Right ventricle myocardium inferior (tissue), 1 donor: ENCODE measurements at regions not wholly inside any gene's neighbourhood (a gene's known extent, or its start where the extent isn't known, plus 50 kb on each side); places are given as distances from the start of the nearest gene placed in this dataset.
"Not testable (repeated sequence)": the region's sequence is repeated elsewhere in the genome, so short reads cannot be mapped to it uniquely, and the experiment has no call there.

Source experiments
- ATAC-seq: fragments of 200-7000 bp; cut with Tn5 transposase; one replicate; pipeline ENCODE4 v1.9.1; 2020; ENCODE audit warnings: mild to moderate bottlenecking, moderate library complexity
- DNase-seq: peaks from one replicate; pipeline ENCODE4 v3.0.0; 2021; ENCODE audit errors: missing footprints
- intact Hi-C: fragments of 100-400 bp; cut with DNase I; formaldehyde crosslinking; loops from one replicate; pipeline ENCODE4 v1.11.0; 2022
- donor health status: DM: no; HTN: yes; CAD: no; lungs with severe emphysema.

GRCh38 chr10:114708084-114708483, 50.0 kb upstream of the ABLIM1 start:
- ATAC-seq (no peak), DNase-seq (no peak)
- intact Hi-C loops = no loop called here

GRCh38 chr10:114708717-114709335, 50.8 kb upstream of the ABLIM1 start:
- intact Hi-C loops = no loop called here
- DNase-seq (no peak), ATAC-seq (no peak)

GRCh38 chr10:114709984-114710383, 51.9 kb upstream of the ABLIM1 start:
- ATAC-seq = no peak
- no peak for DNase-seq
- intact Hi-C loops = loop anchor here (5.0 kb wide), 1 partner anchor 238 kb away; no protein-coding TSS in a partner anchor

GRCh38 chr10:114711176-114711868, 53.2 kb upstream of the ABLIM1 start:
- no peak for DNase-seq
- intact Hi-C loops = loop anchor here (5.0 kb wide), 1 partner anchor 239 kb away; no protein-coding TSS in a partner anchor
- ATAC-seq = no peak

GRCh38 chr10:114711869-114712250, 53.8 kb upstream of the ABLIM1 start:
- no peak for DNase-seq
- ATAC-seq = no peak
- intact Hi-C loops = loop anchor here (2.0 to 5.0 kb wide), 2 partner anchors 13 to 240 kb away; no protein-coding TSS in a partner anchor

GRCh38 chr10:114713525-114714090, 55.5 kb upstream of the ABLIM1 start:
- no peak for ATAC-seq
- intact Hi-C loops = loop anchor here (2.0 to 5.0 kb wide), 3 partner anchors 15 to 241 kb away; no protein-coding TSS in a partner anchor
- no peak for DNase-seq

GRCh38 chr10:114714281-114714741, 56.2 kb upstream of the ABLIM1 start:
- intact Hi-C loops = loop anchor here (2.0 to 5.0 kb wide), 2 partner anchors 52 to 242 kb away; no protein-coding TSS in a partner anchor
- ATAC-seq (peak; percentile 83), DNase-seq (no peak)

GRCh38 chr10:114715171-114715670, 57.1 kb upstream of the ABLIM1 start:
- ATAC-seq = no peak
- no peak for DNase-seq
- intact Hi-C loops = loop anchor here (1.0 to 5.0 kb wide), 3 partner anchors 30 to 52 kb away; no protein-coding TSS in a partner anchor

- ATAC-seq = no peak
- DNase-seq = no peak
- intact Hi-C loops = loop anchor here (5.0 kb wide), 1 partner anchor 35 kb away; no protein-coding TSS in a partner anchor
Measured at GRCh38 chr10:114716811-114717404, 58.8 kb upstream of the ABLIM1 start.

GRCh38 chr10:114717881-114718280, 59.8 kb upstream of the ABLIM1 start:
- DNase-seq, ATAC-seq: not testable (repeated sequence)
- intact Hi-C loops = loop anchor here (5.0 kb wide), 1 partner anchor 34 kb away; no protein-coding TSS in a partner anchor

- ATAC-seq = no peak
- DNase-seq = no peak
- intact Hi-C loops = loop anchor here (5.0 kb wide), 1 partner anchor 34 kb away; no protein-coding TSS in a partner anchor
Measured at GRCh38 chr10:114718374-114718773, 60.3 kb upstream of the ABLIM1 start.

- ATAC-seq (peak; percentile 86), DNase-seq (no peak)
Measured at GRCh38 chr10:114719311-114719710, 61.2 kb upstream of the ABLIM1 start.

GRCh38 chr10:114720023-114720422, 61.9 kb upstream of the ABLIM1 start:
- intact Hi-C loops = loop anchor here (5.0 kb wide), 1 partner anchor 168 kb away; no protein-coding TSS in a partner anchor
- ATAC-seq, DNase-seq: not testable (repeated sequence)

More at GRCh38 chr10:114719311-114719710, 61.2 kb upstream of the ABLIM1 start:
- intact Hi-C loops = loop anchor here (1.0 to 5.0 kb wide), 2 partner anchors 33 to 88 kb away; no protein-coding TSS in a partner anchor

GRCh38 chr10:114720685-114721278, 62.7 kb upstream of the ABLIM1 start:
- DNase-seq (no peak), ATAC-seq (peak; percentile 69)
- intact Hi-C loops = loop anchor here (1.0 to 5.0 kb wide), 2 partner anchors 9 to 168 kb away; no protein-coding TSS in a partner anchor

- intact Hi-C loops = loop anchor here (5.0 kb wide), 1 partner anchor 170 kb away; no protein-coding TSS in a partner anchor
- not testable (repeated sequence) for ATAC-seq, DNase-seq
Measured at GRCh38 chr10:114722136-114722535, 64.1 kb upstream of the ABLIM1 start.

GRCh38 chr10:114723361-114723760, 65.3 kb upstream of the ABLIM1 start:
- intact Hi-C loops = loop anchor here (5.0 kb wide), 1 partner anchor 171 kb away; no protein-coding TSS in a partner anchor
- ATAC-seq = no peak
- no peak for DNase-seq

GRCh38 chr10:114723991-114724715, 66.1 kb upstream of the ABLIM1 start:
- no peak for ATAC-seq
- intact Hi-C loops = loop anchor here (5.0 kb wide), 1 partner anchor 172 kb away; no protein-coding TSS in a partner anchor

More at GRCh38 chr10:114723991-114724715, 66.1 kb upstream of the ABLIM1 start:
- no peak for DNase-seq
